ENCODE measurements at regions not wholly inside any gene's neighbourhood (a gene's known extent, or its start where the extent isn't known, plus 50 kb on each side); places are given as distances from the start of the nearest gene placed in this dataset.

DNA sequence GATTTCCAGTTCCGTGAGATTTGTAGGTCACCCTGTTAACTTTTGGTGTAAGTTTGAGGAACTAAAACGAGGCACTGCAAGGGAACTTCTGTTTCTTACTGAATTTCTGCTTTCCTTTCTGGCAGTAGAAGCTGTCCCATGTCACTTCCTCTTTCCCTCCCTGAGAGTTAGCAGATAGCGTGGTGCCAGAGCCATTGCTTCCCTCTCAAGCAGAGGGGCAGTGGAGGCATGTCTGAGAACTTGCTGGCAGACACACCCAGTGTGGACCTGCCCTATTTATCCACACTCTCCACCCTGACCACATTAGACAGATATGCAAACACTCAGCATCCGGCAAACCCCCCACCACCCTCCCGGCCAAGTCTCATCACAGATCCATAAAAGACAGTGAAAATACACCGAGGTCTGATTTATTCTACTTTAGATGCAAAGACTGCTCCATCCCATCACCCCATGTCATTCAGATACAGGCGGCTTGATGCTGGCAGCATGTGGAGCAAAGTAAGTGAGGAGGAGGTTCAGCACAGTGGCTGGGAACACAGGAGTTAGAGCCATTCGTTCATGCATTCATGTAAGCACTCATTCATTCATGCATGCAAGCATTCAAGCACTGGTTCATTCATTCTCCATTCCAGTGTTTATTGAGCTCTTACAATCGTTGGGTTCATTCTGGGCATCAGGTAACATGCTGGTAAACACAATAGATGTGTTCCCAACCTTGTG lies 324.7 kb downstream of the SHQ1 start:
- peak; percentile 96 for DNase-seq

DNA sequence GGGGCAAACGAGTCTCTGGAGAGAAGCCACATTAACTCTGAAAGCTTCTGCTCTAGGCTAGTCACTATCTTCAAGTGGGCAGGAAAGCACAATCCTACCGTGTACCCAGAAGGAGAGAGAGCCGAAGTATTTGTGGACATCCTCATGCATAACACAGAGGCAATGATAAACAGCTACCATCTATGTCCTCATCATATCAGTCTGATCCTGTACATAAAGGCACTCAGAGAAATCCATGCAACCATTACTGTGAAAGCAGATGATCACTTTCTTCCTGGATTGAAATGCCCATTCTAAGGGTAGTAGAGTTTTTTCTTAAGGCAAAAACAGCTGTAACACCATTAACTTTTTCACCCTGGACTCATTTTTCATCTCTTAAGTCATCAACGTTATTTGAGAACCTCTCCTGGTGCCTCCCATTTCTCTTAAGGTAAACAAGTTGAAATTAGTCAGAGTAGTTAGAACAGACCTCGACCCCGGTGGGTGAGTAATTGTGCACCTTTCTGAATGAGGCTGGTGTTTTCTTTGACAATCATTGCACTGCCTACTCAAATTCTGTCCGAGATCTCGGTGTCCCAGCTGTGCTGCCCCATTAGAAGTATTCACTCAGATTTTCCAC lies 327.4 kb downstream of the SHQ1 start:
- DNase-seq: no peak

- peak; percentile 25 for DNase-seq
Observed at GRCh38 chr3:72519946-72520604, 328.2 kb downstream of the SHQ1 start.

DNA sequence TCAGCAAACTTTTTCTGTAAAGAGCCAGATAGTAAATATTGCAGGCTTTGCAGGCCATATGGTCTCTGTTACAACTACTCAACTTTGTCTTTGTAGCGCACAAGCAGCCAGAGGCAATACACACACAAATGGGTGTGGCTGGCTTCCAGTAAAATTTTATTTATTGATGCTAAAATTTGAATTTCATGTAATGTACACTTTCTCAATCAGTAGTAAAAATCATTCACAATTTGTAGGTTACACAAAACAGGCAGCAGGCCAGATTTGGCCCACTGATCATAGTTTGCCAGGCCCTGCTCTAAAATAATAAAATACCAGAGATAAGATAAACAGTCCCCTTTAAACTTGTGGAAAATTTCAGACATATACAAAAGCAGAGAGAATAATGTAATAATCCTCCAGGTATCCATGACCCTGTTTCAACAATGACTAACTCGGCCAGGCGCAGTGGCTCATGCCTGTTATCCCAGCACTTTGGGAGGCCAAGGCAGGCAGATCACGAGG lies 330.3 kb downstream of the SHQ1 start:
- no peak for DNase-seq

DNA sequence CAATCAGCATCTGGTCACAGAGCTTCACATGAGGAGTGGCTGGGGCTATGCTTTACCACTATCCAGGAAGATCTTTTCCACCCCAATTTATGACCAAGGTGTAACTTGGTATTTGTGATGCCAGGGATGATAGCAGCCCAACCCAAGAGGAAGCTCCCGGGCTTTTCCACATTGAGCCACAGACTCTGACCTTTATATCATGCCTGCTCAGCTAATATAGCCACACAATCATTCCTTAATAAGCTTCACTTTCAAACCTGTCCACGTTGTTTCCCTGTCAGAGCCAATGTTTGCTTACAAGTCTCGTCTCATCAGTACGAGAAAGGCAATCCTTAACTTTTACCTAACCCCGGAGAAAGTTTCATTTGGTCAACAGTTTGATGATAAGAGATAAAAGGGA lies 330.9 kb downstream of the SHQ1 start:
- no peak for DNase-seq

GRCh38 chr3:72516361-72516760 lies 331.9 kb downstream of the SHQ1 start:
- DNase-seq: no peak

- DNase-seq: peak; percentile 74
Observed at GRCh38 chr3:72515941-72516340, 332.3 kb downstream of the SHQ1 start.

DNA sequence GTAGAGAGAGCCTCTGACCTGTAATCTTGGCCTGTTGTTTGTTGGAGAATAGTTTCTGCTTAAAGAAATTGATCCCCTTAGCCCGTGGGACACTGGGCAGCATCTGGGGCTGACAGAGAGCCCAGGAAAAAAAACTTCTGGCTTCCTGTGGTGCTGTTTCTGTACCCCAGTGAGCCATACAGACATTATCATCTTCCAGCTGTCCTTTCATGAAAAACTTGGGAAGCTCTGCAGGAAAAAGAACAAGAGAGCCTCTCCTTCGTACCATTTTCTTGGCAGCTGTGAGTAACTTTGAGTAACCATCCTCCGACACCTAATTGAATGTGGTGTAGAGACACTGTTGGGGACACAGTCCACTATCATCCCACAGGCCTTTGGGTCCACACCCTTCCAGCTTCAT lies 333.0 kb downstream of the SHQ1 start:
- no peak for DNase-seq

- DNase-seq: no peak
Observed at GRCh38 chr3:72510247-72510646, 338.0 kb downstream of the SHQ1 start.

DNA sequence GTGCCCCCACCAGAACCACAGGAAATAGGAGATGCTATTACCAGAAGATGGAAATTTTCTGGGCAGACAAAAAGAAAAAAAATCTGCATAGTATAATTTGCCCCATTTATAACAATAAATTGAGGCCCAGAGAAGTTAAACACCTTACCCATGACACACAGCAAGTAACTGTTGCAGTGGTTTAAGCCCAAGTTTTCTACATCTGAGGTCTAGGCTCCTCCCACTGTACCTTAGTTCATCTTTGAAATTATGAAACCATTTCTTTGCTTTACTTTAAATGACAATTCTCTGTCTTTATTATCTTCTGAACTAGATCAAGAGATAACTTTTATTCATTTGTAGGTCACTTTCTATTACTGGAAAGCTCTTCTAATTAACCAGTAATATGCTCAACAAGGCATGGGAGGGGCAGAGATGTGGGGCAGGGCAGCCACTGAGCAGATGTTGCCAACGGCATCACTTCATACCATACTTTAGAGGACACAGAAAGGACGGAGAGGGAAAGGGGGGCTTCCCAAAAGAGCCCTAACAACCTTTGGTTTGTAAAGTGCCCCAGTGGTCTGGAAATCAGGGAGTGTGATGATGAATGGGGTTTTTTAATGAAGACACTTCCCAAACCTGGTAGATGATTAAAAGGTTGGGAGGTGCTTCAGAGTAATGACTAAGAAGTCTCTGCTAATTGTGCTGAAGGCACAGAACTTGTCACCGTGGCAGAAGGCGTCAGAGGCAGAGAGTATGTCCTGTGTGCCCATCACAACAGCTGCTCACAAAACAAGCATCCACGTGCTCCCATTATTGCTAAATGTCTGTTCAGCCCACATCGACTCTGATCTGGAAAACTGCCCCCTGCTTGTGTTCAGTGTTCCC lies 342.5 kb downstream of the SHQ1 start:
- DNase-seq: no peak

DNA sequence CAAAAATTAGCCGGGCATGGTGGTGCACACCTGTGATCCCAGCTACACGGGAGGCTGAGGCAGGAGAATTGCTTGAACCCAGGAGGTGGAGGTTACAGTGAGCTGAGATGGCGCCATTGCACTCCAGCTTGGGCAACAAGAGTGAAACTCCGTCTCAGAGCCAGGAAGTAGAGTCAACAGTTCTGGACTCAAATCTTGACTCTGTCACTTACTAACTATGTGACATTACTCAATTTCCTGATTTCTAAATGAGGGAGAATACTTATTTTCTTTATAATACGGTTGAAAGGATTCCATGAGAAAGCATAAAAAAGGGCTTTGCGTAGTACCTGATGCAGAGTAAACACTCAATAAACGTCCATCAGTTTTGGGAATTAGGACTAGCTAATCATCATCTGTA lies 350.7 kb downstream of the SHQ1 start:
- peak; percentile 96 for DNase-seq

- DNase-seq: peak; percentile 89
Observed at GRCh38 chr3:72496051-72496670, 352.1 kb downstream of the SHQ1 start.

DNA sequence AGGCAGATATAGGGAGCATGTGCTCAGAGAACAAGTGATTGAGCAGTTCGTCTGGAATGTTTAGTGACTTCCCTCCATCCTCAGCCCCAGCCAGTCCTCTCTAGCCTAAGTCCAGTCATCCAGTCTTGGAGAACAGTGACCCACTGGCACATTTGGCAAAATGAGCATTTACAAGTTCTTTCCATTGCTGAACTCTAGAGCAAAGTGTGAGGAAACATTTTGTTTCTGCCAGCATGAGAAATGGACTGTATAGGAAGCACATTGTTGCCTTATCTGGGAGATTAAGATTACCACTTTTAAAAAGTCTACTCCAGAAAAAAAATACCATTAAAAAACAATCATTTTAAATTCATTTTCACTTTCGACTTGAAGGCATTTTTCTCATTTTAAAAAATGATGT lies 353.6 kb downstream of the SHQ1 start:
- DNase-seq: peak; percentile 40

DNA sequence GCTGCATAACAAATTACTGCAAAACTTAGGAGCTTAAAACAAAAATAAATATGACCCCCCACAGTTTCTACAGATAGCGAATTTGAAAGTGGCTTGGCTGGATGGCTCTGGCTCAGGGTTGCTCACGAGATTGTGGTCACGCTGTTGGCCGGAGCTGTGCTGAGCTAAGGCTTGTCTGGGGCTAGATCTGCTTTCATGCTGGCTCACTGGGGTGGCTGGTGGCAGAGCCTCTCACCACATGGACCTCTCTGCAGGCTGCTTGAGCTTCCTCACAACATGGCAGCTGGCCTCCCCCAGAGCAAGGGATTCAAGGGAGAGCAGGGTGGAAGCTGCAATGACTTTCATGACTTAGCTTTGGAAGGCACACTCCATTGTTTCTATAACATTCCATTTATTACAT lies 354.1 kb downstream of the SHQ1 start:
- no peak for DNase-seq

DNA sequence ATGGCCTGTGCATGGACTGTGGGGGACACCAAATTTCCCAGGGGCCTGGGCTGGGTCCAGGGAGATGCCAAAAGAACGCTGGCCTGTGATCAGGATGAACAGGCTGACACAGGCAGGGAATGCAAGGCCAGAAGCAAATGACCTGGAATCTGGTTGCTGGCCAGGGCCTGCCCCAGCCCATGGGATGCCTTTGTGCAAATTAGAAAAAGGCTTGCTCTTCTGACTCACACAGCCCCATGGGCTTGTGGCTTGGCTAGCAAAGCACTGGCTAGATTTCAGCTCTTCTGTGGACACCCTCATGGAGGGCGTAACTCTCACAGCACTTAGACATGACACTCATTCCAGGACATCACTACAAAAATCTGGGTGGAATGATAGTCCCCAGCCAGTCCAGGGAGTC lies 356.0 kb downstream of the SHQ1 start:
- DNase-seq: peak; percentile 27

DNA sequence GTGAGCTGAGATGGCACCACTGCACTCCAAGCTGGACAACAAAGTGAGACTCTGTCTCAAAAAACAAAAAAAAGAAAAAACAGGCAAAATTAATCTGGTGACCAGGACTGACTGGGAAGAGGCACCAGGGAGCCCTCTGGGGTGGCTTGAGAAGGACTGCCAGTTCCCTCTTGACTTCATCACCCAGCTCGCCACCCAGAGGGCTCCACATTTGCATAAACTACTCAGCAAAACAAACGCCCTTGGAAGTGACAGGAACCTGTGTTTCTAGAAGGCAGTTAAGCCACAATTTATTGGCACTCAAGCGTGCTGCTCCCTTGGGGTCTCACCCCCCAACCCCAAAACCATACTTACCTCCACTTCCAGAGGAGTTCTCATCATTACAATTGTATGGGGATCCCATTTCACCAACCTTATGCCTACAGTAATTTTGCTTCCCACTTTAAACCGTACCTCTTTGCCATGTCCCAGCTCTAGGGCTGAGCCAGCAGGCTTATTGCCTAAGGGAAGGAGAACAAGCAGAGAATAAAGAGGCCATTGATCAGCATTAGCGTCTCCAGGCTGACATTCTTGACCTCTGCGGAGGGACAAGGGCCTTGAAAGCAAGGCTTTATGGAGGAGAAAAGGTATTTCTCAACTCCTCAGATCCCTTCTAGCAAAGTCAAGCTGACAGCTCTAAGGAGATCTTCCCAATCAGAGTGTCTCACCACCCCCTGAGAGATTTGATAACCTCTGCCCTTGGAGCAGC lies 357.4 kb downstream of the SHQ1 start:
- DNase-seq: peak; percentile 85

- DNase-seq: no peak
Observed at GRCh38 chr3:72489901-72490300, 358.3 kb downstream of the SHQ1 start.

DNA sequence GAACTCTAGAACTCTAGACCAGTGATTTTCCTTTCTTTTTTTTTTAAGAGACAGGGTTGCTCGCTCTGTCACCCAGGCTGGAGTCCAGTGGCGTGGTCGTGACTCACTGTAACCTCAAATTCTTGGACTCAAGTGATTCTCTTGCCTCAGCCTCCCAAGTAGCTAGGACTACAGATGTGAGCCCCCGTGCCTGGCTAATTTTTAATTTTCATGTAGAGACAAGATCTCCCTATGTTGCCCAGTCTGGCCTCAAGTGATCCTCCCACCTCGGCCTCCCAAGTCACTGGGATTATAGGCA lies 359.6 kb downstream of the SHQ1 start:
- no peak for DNase-seq

- DNase-seq: peak; percentile 36
Observed at GRCh38 chr3:72487946-72488737, 360.1 kb downstream of the SHQ1 start.

DNA sequence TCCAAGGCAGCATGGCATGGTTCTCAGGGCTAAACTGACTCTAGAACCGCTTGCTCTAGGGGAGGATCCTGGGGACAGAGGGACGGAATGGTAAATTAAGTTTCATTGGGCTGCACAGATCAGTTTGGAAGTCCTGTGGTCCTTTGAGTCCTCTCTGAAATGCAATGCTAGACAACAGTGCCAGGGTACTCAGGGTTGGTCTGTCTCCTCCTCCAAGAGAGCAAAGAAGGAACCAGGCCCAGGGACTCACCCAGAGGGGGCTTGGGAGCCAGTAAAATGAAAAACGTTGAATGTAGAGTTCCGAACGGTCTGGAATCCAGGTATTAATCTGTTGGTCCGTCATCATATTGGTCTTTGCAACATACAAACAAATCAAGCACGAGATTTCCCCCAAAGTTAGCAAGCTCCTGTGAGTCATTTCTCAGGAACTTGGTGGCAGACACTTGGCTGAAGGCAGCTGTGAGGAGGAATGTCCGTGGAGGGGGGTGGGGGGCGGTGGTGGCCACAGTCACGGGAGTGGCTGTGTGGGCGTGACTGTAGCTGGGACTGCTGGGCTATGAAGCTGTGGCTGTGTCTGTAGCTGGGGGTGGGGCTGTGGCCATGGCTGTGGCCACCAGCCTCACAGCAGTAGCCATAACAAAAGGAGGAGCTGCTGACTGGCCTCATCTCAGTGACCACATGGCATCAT lies 361.0 kb downstream of the SHQ1 start:
- peak; percentile 91 for DNase-seq

GRCh38 chr3:72485641-72486040 lies 362.6 kb downstream of the SHQ1 start:
- DNase-seq: no peak

Measured in inflammatory macrophage treated with lipopolysaccharide for 4 hours (primary cell).